Astrocyte of the spinal cord (primary cell): ENCODE measurements at regions not wholly inside any gene's neighbourhood (a gene's known extent, or its start where the extent isn't known, plus 50 kb on each side); places are given as distances from the start of the nearest gene placed in this dataset.
A peak's percentile ranks its signal among the peaks of the same experiment; 100 is the strongest.
"Not testable (repeated sequence)": the region's sequence is repeated elsewhere in the genome, so short reads cannot be mapped to it uniquely, and the experiment has no call there.

Experiments used
- DNase-seq: peaks from one replicate; pipeline ENCODE4 v3.0.0; 2011; ENCODE audit warnings: low read depth, low spot score
- H3K4me3 ChIP-seq: 2 replicates; pipeline ENCODE4 v1.5.1; 2011; ENCODE audit warnings: low read depth, mild to moderate bottlenecking, low read length, moderate library complexity
- in situ Hi-C: cut with HindIII; loops from 2 replicates; pipeline ENCODE4 v1.10.0; 2017; ENCODE audit warnings: low sequenced_read_pairs
- TF ChIP-seq, protein P1 (sequence below): IDR thresholded peaks from 2 replicates; pipeline ENCODE4 v1.5.1; 2012; ENCODE audit warnings: low read depth, mild to moderate bottlenecking, low read length, inconsistent platforms

DNA sequence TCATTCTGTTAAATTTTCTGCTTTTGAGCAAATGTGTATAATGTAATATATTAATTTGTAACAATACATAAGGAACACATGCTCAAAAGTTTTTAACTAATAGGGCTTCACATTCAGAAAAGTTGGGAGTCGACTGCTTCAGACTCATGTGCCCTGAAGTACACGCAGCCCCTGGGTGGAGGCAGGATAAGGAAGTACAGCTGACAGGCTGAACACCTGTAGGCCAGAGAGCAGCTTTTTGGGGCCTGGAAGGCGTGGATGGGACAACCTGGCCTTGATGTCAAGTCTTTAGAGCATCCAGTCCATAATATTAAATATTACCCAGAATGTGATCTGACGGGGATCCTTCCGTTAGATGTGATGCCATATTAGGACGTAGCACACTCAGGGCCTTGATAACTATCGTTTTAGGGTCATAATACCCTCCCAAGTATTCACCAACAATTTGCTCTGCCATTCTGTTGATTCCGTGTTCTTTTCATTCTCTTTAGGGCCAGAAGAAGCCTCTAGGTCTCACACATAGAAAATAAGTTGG, 485.2 kb downstream of the SIPA1L2 start:
- DNase-seq, result no peak
- H3K4me3 ChIP-seq, result no peak overlapping the region
- in situ Hi-C loops, result no loop called here
- TF ChIP-seq, protein P1, sequence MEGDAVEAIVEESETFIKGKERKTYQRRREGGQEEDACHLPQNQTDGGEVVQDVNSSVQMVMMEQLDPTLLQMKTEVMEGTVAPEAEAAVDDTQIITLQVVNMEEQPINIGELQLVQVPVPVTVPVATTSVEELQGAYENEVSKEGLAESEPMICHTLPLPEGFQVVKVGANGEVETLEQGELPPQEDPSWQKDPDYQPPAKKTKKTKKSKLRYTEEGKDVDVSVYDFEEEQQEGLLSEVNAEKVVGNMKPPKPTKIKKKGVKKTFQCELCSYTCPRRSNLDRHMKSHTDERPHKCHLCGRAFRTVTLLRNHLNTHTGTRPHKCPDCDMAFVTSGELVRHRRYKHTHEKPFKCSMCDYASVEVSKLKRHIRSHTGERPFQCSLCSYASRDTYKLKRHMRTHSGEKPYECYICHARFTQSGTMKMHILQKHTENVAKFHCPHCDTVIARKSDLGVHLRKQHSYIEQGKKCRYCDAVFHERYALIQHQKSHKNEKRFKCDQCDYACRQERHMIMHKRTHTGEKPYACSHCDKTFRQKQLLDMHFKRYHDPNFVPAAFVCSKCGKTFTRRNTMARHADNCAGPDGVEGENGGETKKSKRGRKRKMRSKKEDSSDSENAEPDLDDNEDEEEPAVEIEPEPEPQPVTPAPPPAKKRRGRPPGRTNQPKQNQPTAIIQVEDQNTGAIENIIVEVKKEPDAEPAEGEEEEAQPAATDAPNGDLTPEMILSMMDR, result no peak

DNA sequence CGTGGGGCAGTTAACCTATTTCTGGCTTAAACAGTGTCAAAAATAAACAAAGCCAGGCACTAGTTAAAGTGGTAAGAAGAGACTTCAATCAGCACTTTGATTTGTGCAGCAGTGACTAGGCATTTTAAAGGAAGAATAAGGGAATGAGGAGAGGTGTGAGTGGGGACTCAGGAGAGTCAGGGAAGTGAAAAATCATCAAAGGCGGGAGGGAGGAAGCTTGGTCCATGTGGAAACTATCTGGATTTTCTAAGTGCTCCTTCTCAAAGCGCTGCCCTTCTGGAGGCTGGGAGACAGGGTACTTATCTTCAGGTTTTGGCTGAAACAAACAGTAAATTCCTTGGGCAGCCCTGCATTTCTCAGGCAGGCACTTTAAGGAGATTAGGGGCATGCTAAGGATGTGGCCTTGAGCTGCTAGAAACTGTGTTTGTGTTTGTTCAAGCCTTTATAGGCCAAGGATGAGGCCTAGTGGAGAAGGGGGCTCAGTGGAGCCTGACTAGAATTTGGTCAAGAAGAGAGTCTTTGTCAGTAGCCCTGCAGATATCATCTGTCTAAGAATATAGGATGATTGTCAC, 486.5 kb downstream of the SIPA1L2 start:
- peak; percentile 14 for DNase-seq
- TF ChIP-seq, protein P1, result no peak
- in situ Hi-C loops, result no loop called here
- H3K4me3 ChIP-seq, result no peak overlapping the region

DNA sequence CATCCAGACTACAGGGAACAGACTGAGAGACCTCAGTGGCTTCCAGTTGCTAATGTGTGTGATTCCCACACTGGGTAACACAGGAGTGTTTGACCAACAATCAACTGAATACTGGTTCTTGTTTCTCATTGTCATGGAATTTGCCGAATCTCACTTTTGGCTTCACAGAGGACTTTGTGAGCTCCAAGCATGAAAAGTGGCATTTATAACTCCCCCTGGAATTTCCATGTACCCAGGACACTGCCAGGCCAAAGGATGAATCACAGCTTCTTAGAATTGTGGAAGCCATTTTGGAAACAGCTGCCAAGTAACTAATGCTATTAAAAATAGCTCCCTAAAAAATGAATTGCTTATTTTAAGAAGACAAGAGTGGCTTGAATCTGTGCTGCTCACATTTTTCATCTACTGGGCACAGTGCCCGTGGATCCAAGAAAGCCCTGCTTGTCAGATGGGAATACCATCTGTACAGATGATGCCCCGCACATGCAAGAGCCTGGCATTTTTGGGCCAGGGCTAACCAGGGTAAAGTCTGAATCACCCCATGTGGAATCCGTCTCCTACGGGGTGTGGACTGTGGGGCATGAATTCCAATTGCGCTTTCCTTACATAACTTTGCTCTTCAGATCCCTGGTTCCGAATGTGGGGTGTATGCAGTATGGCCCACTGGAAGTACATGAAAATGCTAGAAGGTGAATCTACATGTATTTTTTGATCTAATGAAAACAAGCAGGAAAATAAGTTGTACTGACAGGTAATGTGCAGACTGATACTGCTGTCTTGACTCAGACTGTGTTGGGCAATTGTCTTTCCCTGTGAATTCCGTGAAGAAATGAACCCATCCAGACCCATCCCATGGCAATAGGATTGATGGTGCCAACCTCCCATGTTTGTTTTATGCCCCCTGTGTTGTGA, 487.3 kb downstream of the SIPA1L2 start:
- no peak overlapping the region for H3K4me3 ChIP-seq
- TF ChIP-seq, protein P1, result no peak
- in situ Hi-C loops, result no loop called here
- DNase-seq, result peak; percentile 91

DNA sequence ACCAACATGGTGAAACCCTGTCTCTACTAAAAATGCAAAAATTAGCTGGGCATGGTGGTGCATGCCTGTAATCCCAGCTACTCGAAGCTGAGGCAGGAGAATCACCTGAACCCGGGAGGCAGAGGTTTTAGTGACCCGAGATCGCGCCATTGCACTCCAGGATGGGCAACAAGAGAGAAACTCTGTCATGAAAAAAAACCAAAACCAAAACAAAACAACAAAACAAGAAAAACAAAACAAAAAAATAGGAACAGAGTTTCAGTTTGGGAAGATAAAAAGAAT, 488.8 kb downstream of the SIPA1L2 start:
- DNase-seq, in situ Hi-C loops, H3K4me3 ChIP-seq: not testable (repeated sequence)

DNA sequence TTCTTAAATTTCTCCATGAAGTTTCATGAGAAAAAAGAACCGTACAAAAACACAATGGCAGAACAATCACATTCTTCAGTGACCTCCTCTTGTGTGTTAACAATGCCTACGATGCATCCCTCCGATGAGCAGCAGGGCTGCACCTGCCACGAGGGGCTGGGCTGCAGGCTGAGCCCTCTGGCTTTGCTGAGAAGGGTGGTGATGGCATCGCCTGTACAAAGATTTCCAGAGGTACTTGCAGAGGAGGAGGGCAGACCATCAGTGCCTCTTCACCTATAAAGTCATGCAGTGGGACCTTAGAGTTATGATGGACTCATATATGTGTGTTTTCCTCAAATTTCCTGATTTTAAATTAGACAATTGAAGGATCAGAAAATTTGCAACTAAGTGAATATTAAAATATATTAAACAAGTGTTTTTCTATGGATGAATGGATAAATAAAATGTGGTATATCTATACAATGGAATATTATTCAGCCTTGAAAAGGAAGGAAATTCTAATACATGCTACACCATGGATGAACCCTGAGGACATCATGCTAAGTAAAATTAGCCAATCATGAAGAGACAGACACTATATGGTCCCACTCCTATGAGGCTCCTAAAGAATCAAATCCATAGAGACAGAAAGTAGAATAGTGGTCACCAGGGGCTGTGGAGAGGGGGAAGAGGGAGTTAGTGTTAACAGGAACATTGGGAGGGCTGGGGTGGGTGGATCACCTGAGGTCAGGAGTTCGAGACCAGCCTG, 489.3 kb downstream of the SIPA1L2 start:
- no peak overlapping the region for H3K4me3 ChIP-seq
- in situ Hi-C loops, result no loop called here
- DNase-seq, result no peak
- TF ChIP-seq, protein P1, result no peak

DNA sequence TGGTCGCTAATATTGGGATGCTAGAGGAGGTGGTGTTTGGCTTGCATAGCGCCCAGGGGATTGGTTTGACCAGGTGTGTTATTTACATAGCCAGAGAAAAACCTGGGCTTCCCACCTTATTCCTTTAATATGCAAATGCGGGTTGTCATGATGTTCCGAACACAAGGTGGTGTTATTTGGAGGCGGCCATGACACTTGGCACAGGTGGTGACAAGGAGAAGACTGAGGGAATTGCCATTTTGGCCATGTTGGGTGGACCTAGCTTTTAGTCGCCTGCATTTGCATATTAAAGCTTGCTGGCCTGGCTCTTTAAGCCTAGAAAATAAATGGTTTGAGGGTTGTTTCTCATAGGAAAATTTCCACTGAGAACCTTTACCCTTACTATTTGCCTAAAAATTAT, 490.5 kb downstream of the SIPA1L2 start:
- in situ Hi-C loops, result no loop called here
- DNase-seq, result no peak
- TF ChIP-seq, protein P1, result no peak
- no peak overlapping the region for H3K4me3 ChIP-seq

DNA sequence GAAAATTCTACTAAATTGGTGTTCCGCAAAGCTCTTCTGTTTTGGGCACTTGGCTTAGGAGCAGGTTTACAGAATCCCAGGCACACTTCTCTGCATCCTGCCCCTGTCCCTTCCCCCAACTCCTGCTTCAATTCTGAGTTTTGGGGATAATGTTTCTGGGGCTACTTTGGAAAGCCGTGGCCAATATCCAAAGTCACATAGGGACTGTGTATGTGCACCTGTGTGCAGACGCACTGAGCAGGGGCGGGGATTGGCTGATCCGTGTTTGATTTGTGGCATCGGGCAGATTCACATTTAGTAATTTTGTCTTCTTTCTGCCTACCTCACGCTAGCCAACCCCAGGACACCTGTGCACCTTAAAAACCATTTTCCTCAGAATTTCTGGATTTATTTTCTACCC, 491.9 kb downstream of the SIPA1L2 start:
- TF ChIP-seq, protein P1, result no peak
- in situ Hi-C loops, result no loop called here
- no peak overlapping the region for H3K4me3 ChIP-seq
- DNase-seq, result no peak
